Neural cell (in vitro differentiated cells): ENCODE measurements at regions not wholly inside any gene's neighbourhood (a gene's known extent, or its start where the extent isn't known, plus 50 kb on each side); places are given as distances from the start of the nearest gene placed in this dataset.

Experiments
- CTCF ChIP-seq: fragments of 450-650 bp; IDR thresholded peaks from 2 replicates; pipeline ENCODE4 v1.5.1; 2014; ENCODE audit warnings: antibody characterized with exemption, mild to moderate bottlenecking, moderate library complexity; ENCODE audit not compliant: poor library complexity, severe bottlenecking
- EP300 ChIP-seq: fragments of 450-650 bp; conservative IDR thresholded peaks from 2 replicates; pipeline ENCODE4 v1.6.1; 2014; ENCODE audit warnings: antibody characterized with exemption, mild to moderate bottlenecking, moderate library complexity; ENCODE audit not compliant: poor library complexity, severe bottlenecking
- EZH2 ChIP-seq: fragments of 200-600, 300-800 bp; shearing (Covaris generic), sonication (generic); IDR thresholded peaks from 2 replicates; pipeline ENCODE4 v1.6.1; 2014; ENCODE audit warnings: antibody characterized with exemption, low read length, borderline replicate concordance, mild to moderate bottlenecking; ENCODE audit not compliant: insufficient read depth, poor library complexity, severe bottlenecking
- POLR2AphosphoS5 ChIP-seq: IDR thresholded peaks from 2 replicates; pipeline ENCODE4 v1.6.1; 2012
- RAD21 ChIP-seq: fragments of 450-650 bp; conservative IDR thresholded peaks from 2 replicates; pipeline ENCODE4 v1.6.1; 2014; ENCODE audit warnings: antibody characterized with exemption, mild to moderate bottlenecking, moderate library complexity
- REST ChIP-seq: IDR thresholded peaks from 2 replicates; pipeline ENCODE4 v1.6.1; 2012; ENCODE audit warnings: borderline replicate concordance
- SMC3 ChIP-seq: fragments of 450-650 bp; conservative IDR thresholded peaks from 2 replicates; pipeline ENCODE4 v1.6.1; 2014; ENCODE audit warnings: antibody characterized with exemption, mild to moderate bottlenecking, moderate library complexity; ENCODE audit not compliant: poor library complexity
- TAF1 ChIP-seq: IDR thresholded peaks from 2 replicates; pipeline ENCODE4 v1.6.1; 2012; ENCODE audit warnings: low read depth

- TF ChIP-seq RAD21 (no peak), CTCF (no peak), SMC3 (no peak), POLR2AphosphoS5 (no peak), TAF1 (no peak), EZH2 (no peak), EP300 (no peak), REST (no peak)
Observed at GRCh38 chr4:127441571-127441970, 191.2 kb upstream of the INTU start.
